ENCODE measurements at regions not wholly inside any gene's neighbourhood (a gene's known extent, or its start where the extent isn't known, plus 50 kb on each side); places are given as distances from the start of the nearest gene placed in this dataset.

DNA sequence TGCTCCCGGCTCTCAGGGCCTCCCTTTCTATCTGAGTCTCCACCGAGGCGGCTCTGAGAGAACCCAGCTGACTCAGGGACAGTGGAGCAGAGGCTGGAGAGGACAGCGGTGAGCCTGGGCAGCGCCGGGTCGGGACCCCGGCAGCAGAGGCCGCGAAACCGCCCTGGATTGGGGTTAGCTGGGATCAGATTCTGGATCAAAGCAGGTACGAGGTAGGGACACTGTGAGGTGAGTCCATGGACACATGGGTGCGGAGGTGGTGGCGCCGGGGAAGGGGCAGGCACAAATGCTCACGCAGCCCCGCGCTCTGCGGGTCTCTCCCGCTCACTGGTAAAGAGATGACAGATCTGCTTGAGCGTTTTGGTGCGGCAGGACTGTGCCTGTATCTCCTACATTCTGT is 146.4 kb upstream of the GGTLC1 start:
- DNase-seq, result no peak

- DNase-seq, result no peak
Measured at GRCh38 chr20:24134284-24134683, 145.7 kb upstream of the GGTLC1 start.

DNA sequence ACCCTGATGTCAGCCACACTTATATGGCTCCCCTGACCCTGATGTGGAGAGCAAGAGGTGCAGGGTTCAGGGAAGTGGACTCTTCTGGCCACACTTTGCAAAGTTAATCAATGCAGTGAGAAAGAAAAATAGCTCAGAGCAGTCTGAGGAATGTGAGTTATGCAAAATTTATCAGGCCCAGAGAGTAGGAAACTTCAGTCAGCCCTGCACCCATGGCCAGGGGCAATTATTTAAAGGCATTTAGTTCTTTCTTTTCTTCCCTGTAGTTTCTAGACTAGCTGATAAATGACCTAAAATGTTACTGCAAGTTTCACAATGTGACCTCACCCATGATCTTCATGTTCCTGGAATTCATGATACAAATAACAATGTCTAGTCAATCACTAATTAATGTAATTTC is 143.7 kb upstream of the GGTLC1 start:
- no peak for DNase-seq

- no peak for DNase-seq
Measured at GRCh38 chr20:24131684-24132083, 143.1 kb upstream of the GGTLC1 start.

DNA sequence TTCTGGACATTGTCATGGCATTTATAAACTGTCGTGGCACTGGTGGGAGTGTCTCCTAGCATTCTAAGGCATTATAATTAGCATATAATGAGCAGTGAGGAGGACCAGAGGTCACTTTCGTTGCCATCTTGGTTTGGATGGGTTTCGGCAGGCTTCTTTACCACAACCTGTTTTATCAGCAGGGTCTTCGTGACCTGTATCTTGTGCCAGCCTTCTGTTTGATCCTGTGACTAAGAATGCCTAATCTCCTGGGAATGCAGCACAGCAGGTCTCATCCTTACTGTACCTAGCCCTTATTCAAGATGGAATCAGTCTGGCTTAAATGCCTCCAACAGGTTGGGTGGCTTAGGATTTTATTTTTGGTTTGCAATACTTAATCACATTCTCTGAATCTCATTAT is 142.7 kb upstream of the GGTLC1 start:
- no peak for DNase-seq

GRCh38 chr20:24129641-24130040 is 141.1 kb upstream of the GGTLC1 start:
- no peak for DNase-seq

DNA sequence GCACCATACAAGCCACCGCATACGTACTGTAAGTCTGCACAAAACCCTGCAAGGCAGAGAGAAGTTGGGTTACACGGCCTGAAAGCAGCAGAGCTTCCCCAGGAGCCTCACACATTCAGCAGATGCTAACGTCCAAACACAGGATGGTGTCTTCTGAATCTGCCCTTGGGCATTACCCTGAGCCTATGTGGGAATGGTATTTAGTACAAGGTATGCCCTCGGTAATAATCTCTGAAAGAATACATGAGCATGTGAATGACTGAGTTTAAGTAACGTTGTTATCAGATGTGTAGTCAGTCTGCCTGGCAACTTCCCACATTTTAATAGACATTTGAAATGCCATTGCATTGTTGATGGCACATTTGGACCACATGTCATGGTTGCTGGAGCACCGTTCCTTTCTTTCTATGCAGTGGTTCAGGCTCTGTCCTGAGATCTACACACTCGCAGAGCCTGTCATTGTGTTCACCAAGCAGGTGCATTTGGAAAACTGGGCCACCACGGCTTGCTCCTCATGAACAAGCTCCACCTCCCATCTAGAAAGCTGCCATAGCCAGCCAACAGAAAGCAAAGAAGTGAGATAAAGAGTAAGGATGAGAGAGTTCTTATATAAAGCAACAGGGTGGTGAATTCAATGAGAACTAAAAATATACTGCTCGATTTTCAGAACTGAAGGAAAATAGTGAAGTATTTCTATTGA is 136.5 kb upstream of the GGTLC1 start:
- DNase-seq, result no peak

GRCh38 chr20:24124003-24124402 is 135.4 kb upstream of the GGTLC1 start:
- DNase-seq, result no peak

- no peak for DNase-seq
Measured at GRCh38 chr20:24118441-24119175, 130.0 kb upstream of the GGTLC1 start.

DNA sequence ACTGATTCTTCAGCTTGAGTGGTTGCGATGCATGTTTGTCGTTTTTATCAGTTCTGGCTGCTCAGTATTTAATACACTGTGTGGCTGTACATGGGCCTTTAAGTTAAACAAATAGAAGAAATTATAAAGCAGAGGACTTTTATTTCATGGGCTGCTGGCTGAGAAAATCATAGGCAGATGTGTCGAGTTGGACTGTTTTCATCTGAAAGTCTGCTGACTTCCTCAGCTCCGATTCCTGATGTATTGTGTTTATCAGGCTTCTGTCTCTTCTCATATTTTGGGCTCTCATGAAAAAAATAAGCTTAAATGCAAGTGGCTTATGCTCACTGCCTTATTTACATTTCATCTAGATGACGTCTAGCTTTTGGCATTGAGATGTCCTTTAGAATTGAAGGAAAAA is 129.5 kb upstream of the GGTLC1 start:
- DNase-seq, result no peak

- no peak for DNase-seq
Measured at GRCh38 chr20:24117383-24117782, 128.8 kb upstream of the GGTLC1 start.

- no peak for DNase-seq
Measured at GRCh38 chr20:24116611-24117010, 128.0 kb upstream of the GGTLC1 start.

- no peak for DNase-seq
Measured at GRCh38 chr20:24112360-24112759, 123.8 kb upstream of the GGTLC1 start.

GRCh38 chr20:24111858-24112257 is 123.3 kb upstream of the GGTLC1 start:
- DNase-seq, result no peak

DNA sequence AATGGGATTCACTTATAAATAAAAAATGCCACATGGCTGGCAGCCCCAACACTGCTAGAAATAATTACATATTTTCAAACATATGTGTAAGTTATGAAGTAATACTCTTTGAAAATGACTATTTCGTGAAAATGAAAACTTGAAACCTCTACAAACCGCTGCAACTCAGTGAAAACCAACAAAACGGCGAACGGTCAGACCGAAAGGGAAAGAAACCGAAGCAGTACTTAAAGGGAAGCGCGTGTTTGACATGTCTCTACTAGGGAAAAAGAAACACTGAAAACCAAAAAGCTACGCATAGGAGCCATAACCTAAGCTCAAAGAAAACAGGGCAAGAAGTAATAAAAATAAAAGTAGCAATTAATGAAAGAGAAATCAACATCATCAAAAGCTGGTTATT is 121.0 kb upstream of the GGTLC1 start:
- no peak for DNase-seq

GRCh38 chr20:24109008-24109407 is 120.4 kb upstream of the GGTLC1 start:
- DNase-seq, result peak; percentile 16

- no peak for DNase-seq
Measured at GRCh38 chr20:24108581-24108980, 120.0 kb upstream of the GGTLC1 start.

DNA sequence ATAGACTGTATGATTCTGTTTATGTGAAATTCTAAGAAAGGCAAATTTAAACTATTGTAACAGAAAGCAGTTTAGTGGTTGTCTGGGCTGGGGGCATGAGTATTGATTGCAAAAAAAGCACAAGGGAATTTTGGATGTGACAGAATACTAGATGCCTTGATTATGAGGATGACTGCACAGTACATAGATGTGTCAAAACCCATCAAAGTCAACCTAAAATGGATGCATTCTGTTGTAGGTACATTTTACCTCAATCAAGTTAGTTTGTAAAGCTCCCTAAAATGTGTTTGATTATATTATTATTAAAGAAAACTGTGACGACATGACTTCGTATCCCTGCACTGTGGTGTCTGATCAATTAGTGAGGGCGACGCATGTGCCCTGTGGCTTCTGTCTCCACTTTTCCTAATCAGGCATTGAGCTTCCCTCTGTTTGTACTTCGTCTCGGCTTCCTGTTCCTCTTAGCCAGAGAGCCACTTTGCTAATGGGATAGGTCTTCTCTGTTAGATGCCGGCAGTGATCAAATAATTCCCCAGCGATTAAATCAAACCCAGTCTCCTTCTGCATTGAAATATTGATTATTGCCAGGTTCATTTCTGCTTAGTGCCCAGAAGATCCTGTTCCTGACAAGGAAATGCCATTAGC is 118.3 kb upstream of the GGTLC1 start:
- DNase-seq, result no peak

DNA sequence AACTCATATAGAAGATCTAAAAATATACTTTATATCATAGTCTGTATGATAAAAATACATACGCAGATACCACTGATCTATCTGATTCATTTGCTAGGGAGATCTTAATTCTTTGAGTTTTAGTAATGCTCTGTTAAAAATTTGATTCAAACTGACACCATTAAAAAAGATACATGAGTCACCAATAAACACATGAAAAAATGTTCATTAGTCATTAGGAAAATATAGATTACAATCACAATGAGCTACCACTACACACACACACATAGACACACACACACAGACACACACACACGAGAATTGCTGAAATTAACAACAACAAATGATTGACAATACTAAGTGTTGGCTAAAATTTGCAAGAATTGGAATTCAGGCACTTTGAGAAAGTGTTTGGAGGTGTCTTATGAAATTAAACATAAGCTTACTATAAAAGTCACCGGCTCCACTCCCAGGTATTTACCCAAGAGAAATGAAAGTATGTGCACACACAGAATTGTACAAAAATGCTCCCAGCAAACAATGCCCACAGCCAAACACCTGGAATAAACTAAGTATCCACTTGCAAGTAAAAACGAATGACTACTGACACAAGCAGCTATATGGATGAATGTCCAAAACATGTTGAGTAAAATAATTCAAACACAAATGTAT is 117.7 kb upstream of the GGTLC1 start:
- no peak for DNase-seq

GRCh38 chr20:24102749-24103333 is 114.3 kb upstream of the GGTLC1 start:
- DNase-seq, result no peak

- DNase-seq, result no peak
Measured at GRCh38 chr20:24102290-24102689, 113.7 kb upstream of the GGTLC1 start.

DNA sequence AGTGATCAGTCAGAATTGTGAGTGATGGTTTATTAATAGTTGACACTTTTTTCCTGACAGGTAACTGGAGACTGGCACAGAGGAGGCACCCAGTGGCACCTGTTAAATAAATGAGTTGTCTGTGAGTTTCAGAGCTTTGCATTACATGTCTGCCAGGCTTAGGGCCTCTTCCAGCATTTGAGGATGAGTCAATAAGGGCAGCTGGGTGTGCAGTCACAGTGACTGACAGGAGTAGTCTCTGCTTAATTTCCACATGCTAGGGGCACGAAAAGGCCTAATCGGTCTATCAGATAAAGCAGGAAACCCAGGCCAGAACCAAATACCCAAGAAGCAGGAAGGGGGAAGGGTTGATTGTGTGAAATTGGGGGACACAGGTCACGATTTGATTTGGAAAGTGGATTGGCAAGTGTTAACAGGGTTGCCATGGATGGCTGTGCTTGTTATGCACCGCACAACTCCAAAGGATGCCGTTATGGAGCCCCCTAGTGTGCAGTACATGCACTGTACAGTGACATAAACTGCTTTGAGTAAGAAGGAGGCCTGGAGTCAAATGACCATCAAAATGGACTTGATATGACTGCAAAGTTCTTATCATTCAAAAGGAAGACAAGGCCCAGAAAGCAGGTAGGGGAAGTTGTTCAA is 111.9 kb upstream of the GGTLC1 start:
- DNase-seq, result peak; percentile 51

DNA sequence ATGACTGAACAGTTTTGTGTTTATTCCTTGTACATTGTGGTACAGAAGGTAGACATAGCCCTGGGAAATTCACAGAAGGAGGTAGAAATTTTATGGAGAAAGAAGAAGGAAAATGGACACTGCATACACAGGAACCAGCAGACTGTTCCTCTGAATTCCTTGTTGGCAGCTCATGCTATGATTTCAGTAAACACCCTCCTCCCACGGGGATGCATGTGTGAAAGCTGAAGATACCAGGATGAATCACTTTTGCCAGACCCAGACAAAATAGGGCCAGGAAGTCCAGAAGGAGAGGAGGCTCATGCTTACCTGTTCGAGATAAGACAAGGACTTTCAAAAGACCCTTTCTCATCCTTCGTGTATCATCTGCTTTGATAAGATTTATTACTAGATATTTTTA is 110.3 kb upstream of the GGTLC1 start:
- DNase-seq, result no peak

Measured in central memory CD4-positive, alpha-beta T cell (primary cell).